K562 (cell line): ENCODE measurements at regions not wholly inside any gene's neighbourhood (a gene's known extent, or its start where the extent isn't known, plus 50 kb on each side); places are given as distances from the start of the nearest gene placed in this dataset.
"Not testable (repeated sequence)": the region's sequence is repeated elsewhere in the genome, so short reads cannot be mapped to it uniquely, and the experiment has no call there.

Source experiments
- CBX5 ChIP-seq: IDR thresholded peaks from 2 replicates; pipeline ENCODE4 v1.6.1; 2014; ENCODE audit warnings: low read depth, borderline replicate concordance
- EP300 ChIP-seq: IDR thresholded peaks from 2 replicates; pipeline ENCODE4 v1.6.1; 2012; ENCODE audit warnings: low read length, improper control_type of control experiment
- HCFC1 ChIP-seq: IDR thresholded peaks from 2 replicates; pipeline ENCODE4 v1.6.1; 2012; ENCODE audit warnings: low read depth, low read length, improper control_type of control experiment
- HDAC2 ChIP-seq: fragments of 450-650 bp; IDR thresholded peaks from 2 replicates; pipeline ENCODE4 v1.6.1; 2016; ENCODE audit warnings: mild to moderate bottlenecking
- JUNB ChIP-seq: fragments of 450-650 bp; formaldehyde crosslinking; conservative IDR thresholded peaks from 2 replicates; pipeline ENCODE4 v1.4.0; 2020; ENCODE audit warnings: mild to moderate bottlenecking
- KAT8 ChIP-seq: fragments of 450-650 bp; IDR thresholded peaks from 2 replicates; pipeline ENCODE4 v1.6.1; 2016; ENCODE audit warnings: low read depth, mild to moderate bottlenecking
- MED1 ChIP-seq: sonication (generic); formaldehyde crosslinking; IDR thresholded peaks from 2 replicates; pipeline ENCODE4 v1.8.1; 2023; ENCODE audit warnings: missing genetic modification reagents, borderline replicate concordance
- NEUROD1 ChIP-seq: fragments of 150-350 bp; IDR thresholded peaks from 2 replicates; pipeline ENCODE4 v1.6.1; 2014; ENCODE audit warnings: borderline replicate concordance, low read length, low read depth; ENCODE audit not compliant: partially characterized antibody
- NR4A1 ChIP-seq, 2 experiments: fragments of 250-450 bp in 1 of 2; fragments of 450-650 bp in 1 of 2; sonication (Bioruptor Pico) in 1 of 2; IDR thresholded peaks; 2 replicates each; pipeline versions ENCODE4 v1.4.0 to v1.6.1; 2016 to 2020; ENCODE audit warnings: mild to moderate bottlenecking in 2 of 2, missing compliant biosample characterization in 1 of 2, missing genetic modification characterization in 1 of 2, moderate library complexity in 1 of 2
- POLR2AphosphoS2 ChIP-seq: IDR thresholded peaks from 2 replicates; pipeline ENCODE4 v1.6.1; 2012; ENCODE audit warnings: low read length, improper control_type of control experiment
- ZNF311 ChIP-seq: fragments of 250-450 bp; sonication (Bioruptor Pico); IDR thresholded peaks from 2 replicates; pipeline ENCODE4 v1.4.0; 2020; ENCODE audit warnings: mild to moderate bottlenecking, moderate library complexity
- TF ChIP-seq, protein P1 (sequence below): sonication (generic); formaldehyde crosslinking; IDR thresholded peaks from 2 replicates; pipeline ENCODE4 v1.8.1; 2022; ENCODE audit warnings: missing genetic modification reagents
- TF ChIP-seq, protein P2 (sequence below): fragments of 450-650 bp; formaldehyde crosslinking; IDR thresholded peaks from 2 replicates; pipeline ENCODE4 v1.4.0; 2022; ENCODE audit warnings: missing genetic modification characterization

DNA sequence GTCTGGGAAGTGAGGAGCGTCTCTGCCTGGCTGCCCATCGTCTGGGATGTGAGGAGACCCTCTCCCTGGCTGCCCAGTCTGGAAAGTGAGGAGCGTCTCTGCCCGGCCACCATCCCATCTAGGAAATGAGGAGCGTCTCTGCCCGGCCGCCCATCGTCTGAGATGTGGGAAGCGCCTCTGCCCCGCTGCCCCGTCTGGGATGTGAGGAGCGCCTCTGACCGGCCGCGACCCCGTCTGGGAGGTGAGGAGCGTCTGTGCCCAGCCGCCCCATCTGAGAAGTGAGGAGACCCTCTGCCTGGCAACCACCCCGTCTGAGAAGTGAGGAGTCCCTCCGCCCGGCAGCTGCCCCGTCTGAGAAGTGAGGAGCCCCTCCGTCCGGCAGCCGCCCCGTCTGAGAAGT lies 130.5 kb upstream of the BEND6 start:
- TF ChIP-seq HDAC2; MED1; HCFC1; NEUROD1; NR4A1 (CRISPR knock-in tag; IDR thresholded peaks at IDR 0.05); NR4A1 (tag; IDR thresholded peaks at IDR 0.05); EP300; POLR2AphosphoS2; KAT8; ZNF311 (CRISPR knock-in tag); JUNB (CRISPR knock-in tag); CBX5: not testable (repeated sequence)
- TF ChIP-seq, protein P1, sequence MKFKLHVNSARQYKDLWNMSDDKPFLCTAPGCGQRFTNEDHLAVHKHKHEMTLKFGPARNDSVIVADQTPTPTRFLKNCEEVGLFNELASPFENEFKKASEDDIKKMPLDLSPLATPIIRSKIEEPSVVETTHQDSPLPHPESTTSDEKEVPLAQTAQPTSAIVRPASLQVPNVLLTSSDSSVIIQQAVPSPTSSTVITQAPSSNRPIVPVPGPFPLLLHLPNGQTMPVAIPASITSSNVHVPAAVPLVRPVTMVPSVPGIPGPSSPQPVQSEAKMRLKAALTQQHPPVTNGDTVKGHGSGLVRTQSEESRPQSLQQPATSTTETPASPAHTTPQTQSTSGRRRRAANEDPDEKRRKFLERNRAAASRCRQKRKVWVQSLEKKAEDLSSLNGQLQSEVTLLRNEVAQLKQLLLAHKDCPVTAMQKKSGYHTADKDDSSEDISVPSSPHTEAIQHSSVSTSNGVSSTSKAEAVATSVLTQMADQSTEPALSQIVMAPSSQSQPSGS (CRISPR knock-in tag), result not testable (repeated sequence)
- TF ChIP-seq, protein P2, sequence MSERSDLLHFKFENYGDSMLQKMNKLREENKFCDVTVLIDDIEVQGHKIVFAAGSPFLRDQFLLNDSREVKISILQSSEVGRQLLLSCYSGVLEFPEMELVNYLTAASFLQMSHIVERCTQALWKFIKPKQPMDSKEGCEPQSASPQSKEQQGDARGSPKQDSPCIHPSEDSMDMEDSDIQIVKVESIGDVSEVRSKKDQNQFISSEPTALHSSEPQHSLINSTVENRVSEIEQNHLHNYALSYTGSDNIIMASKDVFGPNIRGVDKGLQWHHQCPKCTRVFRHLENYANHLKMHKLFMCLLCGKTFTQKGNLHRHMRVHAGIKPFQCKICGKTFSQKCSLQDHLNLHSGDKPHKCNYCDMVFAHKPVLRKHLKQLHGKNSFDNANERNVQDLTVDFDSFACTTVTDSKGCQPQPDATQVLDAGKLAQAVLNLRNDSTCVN (CRISPR knock-in tag), result not testable (repeated sequence)
